Mucosa of descending colon (tissue), 3 donors: ENCODE measurements at regions not wholly inside any gene's neighbourhood (a gene's known extent, or its start where the extent isn't known, plus 50 kb on each side); places are given as distances from the start of the nearest gene placed in this dataset.

ENCODE experiments used
- ATAC-seq: fragments of 200-7000 bp; cut with Tn5 transposase; one replicate; pipeline ENCODE4 v1.9.1; 2020; ENCODE audit warnings: mild to moderate bottlenecking, moderate library complexity
- DNase-seq, 3 donors: peaks; one replicate each; pipeline ENCODE4 v3.0.0-alpha.2; 2020
- H3K36me3 ChIP-seq: fragments of 200-600 bp; one replicate; pipeline ENCODE4 v1.8.0; 2021; ENCODE audit warnings: low read depth, mild to moderate bottlenecking
- H3K4me1 ChIP-seq: fragments of 200-600 bp; one replicate; pipeline ENCODE4 v1.8.0; 2021; ENCODE audit warnings: low read depth, mild to moderate bottlenecking
- H3K4me3 ChIP-seq: fragments of 200-600 bp; one replicate; pipeline ENCODE4 v1.8.0; 2021; ENCODE audit warnings: mild to moderate bottlenecking
- H3K9me3 ChIP-seq: fragments of 200-600 bp; one replicate; pipeline ENCODE4 v1.8.0; 2021; ENCODE audit warnings: mild to moderate bottlenecking
- CTCF ChIP-seq: fragments of 200-600 bp; IDR thresholded peaks from one replicate; pipeline ENCODE4 v1.8.0; 2022; ENCODE audit warnings: antibody characterized with exemption, mild to moderate bottlenecking
- intact Hi-C, 2 donors: fragments of 100-400 bp; cut with DNase I in 1 of 2; cut with micrococcal nuclease in 1 of 2; formaldehyde crosslinking; loops; one replicate each; pipeline versions ENCODE4 v1.11.0 to v1.11.1; 2022; cut with DNase I, micrococcal nuclease
- donor health status: DM: no; HTN: no; CAD: no; lungs with moderate emphysema.
- donor health status: DM: no; HTN: no; CAD: no.
- donor health status: DM: no; HTN: yes; CAD: no.

DNA sequence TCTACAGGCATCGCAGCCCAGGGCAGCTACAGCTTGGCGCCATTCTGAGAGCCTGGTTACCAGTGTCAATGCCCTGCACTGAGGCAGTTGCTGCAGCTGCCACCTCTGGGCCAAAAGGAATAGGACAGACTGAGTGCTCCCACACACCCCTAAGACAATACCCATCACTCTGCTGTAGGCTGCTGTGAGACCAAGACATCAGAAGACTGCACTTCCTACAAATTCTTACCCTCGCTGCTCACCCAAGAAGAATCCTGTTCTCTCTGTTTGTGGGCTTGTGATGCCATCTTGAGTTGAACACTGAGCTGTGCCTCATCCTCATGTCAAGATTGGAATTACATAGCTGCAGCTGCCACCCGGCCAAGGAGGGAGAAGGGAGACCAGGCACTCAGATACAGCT, 1847.0 kb upstream of the PCDH10 start:
- DNase-seq (no peak), ATAC-seq (no peak)
- no peak for TF ChIP-seq CTCF
- no peaks in the 10 kb centered on the region for H3K36me3 ChIP-seq
- no peak overlapping the region for H3K4me3 ChIP-seq
- intact Hi-C loops: no loop called here
- no peaks in the 10 kb centered on the region for H3K4me1 ChIP-seq
- peaks cover 13% of the 10 kb centered on the region for H3K9me3 ChIP-seq

DNA sequence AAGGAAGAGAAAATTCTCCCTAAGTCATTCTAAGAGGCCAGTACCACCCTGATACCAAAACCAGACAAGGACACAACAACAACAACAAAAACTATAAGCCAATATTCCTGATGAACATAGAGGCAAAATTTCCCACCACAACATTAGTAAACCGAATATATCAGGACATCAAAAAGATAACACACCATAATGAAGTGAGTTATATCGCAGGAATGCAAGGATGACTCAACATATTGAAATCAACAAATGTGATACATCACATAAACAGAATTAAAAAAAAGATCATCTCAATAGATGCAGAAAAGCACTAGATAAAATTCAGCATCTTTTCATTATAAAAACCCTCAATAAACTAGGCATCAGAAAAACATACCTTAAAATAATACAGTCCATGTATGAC, 1844.4 kb upstream of the PCDH10 start:
- Histone ChIP-seq H3K36me3 (no peaks in the 10 kb centered on the region), H3K4me1 (no peaks in the 10 kb centered on the region), H3K9me3 (peaks cover 17% of the 10 kb centered on the region), H3K4me3 (no peak overlapping the region)
- intact Hi-C loops: no loop called here
- no peak for DNase-seq
- TF ChIP-seq CTCF: no peak
- no peak for ATAC-seq

DNA sequence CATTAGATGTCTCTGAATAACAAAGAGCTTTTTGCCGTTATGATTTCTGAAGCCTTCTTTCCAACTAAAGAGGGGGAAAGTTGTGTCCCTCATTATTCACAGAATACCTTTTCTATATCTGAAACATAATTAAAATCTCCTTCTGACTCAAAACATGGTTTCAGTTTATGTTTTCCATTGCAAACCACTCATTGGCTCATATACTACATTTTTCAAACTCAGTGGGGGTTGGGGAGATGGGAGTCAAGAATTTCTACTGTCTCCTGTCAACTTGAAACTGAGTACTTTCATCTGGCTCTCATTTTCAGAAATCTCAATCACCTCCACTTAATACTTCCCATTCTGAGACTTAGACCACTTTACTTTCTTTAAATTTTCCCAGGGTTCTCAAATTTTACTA, 1839.5 kb upstream of the PCDH10 start:
- Histone ChIP-seq H3K36me3 (no peaks in the 10 kb centered on the region), H3K4me3 (no peak overlapping the region), H3K4me1 (no peaks in the 10 kb centered on the region), H3K9me3 (peaks cover 13% of the 10 kb centered on the region)
- DNase-seq (no peak), ATAC-seq (no peak)
- intact Hi-C loops: no loop called here
- no peak for TF ChIP-seq CTCF

DNA sequence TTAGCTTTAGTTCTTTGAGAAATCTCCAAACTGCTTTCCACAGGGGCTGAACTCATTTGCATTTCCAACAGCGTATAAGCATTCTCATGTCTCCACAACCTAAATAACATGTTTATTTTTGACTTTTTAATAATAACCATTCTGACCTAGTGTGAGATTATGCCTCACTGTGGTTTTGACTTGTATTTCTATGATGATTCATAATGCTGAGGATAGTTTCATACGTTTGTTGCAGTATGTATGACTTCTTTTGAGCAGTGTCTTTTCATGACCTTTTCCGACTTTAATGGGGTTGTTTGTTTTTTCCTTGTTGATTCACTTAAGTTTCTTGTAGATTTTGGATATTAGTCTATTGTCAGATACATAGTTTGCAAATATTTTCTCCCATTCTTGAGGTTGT, 1833.0 kb upstream of the PCDH10 start:
- DNase-seq: no peak
- Histone ChIP-seq H3K4me1 (no peaks in the 10 kb centered on the region), H3K9me3 (no peaks in the 10 kb centered on the region), H3K4me3 (no peak overlapping the region), H3K36me3 (no peaks in the 10 kb centered on the region)
- intact Hi-C loops: no loop called here
- ATAC-seq: no peak
- no peak for TF ChIP-seq CTCF

- TF ChIP-seq CTCF: no peak
- no peak for ATAC-seq
Measured at GRCh38 chr4:131337936-131338335, 1811.2 kb upstream of the PCDH10 start.

DNA sequence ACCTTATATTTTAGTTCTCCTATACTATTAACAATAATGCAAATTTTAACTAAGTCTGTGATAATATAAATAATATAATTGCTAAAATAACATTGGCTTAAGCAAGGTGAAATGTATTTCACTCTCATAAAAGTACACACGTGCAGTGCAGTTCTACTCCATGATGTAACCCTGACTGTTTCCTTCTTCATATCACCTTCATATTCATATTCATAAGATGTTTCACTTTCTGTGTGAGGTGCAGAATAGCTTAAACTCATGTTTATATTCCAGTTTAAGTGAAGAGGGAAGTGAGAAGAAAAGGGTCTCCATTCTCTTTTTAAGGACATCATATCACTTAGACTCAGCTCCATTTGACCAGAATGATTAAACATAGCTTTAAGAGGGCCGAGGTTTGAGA, 1810.0 kb upstream of the PCDH10 start:
- H3K36me3 ChIP-seq: no peaks in the 10 kb centered on the region
- DNase-seq: no peak
- no peaks in the 10 kb centered on the region for H3K4me1 ChIP-seq
- TF ChIP-seq CTCF: no peak
- H3K9me3 ChIP-seq: no peaks in the 10 kb centered on the region
- ATAC-seq: no peak
- intact Hi-C loops: no loop called here
- no peak overlapping the region for H3K4me3 ChIP-seq

More at GRCh38 chr4:131337936-131338335, 1811.2 kb upstream of the PCDH10 start:
- H3K4me1 ChIP-seq: no peaks in the 10 kb centered on the region
- no peaks in the 10 kb centered on the region for H3K9me3 ChIP-seq
- intact Hi-C loops: no loop called here
- no peak for DNase-seq
- no peak overlapping the region for H3K4me3 ChIP-seq
- H3K36me3 ChIP-seq: no peaks in the 10 kb centered on the region
